Keratinocyte (primary cell): ENCODE measurements at regions not wholly inside any gene's neighbourhood (a gene's known extent, or its start where the extent isn't known, plus 50 kb on each side); places are given as distances from the start of the nearest gene placed in this dataset.

ENCODE experiments used
- DNase-seq: peaks from one replicate; pipeline ENCODE4 v3.0.0-alpha.2; 2011; ENCODE audit warnings: low read depth, missing footprints, low spot score
- FAIRE-seq: peaks from 2 replicates; lab custom pipeline; 2011; peaks lifted over from hg19 to GRCh38; lab: Jason Lieb, UNC
- H2AFZ ChIP-seq: 2 replicates; pipeline ENCODE4 v1.6.0; 2012; ENCODE audit warnings: low read length, control low read depth, inconsistent platforms; ENCODE audit not compliant: control insufficient read depth
- H3K27ac ChIP-seq: 2 replicates; pipeline ENCODE4 v1.5.1; 2011; ENCODE audit warnings: low read length; ENCODE audit not compliant: control insufficient read depth, insufficient read depth
- H3K27me3 ChIP-seq: 3 replicates; pipeline ENCODE4 v1.6.0; 2011; ENCODE audit warnings: low read length; ENCODE audit not compliant: control insufficient read depth, insufficient read depth; ENCODE audit errors: extremely low read depth
- H3K36me3 ChIP-seq, 2 experiments: 2 replicates in 1 of 2; 3 replicates in 1 of 2; pipeline ENCODE4 v1.5.1; 2011; ENCODE audit warnings: low read length in 2 of 2, mild to moderate bottlenecking in 1 of 2; ENCODE audit not compliant: control insufficient read depth in 2 of 2, insufficient read depth in 2 of 2; ENCODE audit errors: extremely low read depth in 1 of 2
- H3K4me1 ChIP-seq: 3 replicates; pipeline ENCODE4 v1.5.1; 2011; ENCODE audit warnings: low read length; ENCODE audit not compliant: control insufficient read depth, insufficient read depth; ENCODE audit errors: extremely low read depth
- H3K4me2 ChIP-seq: 3 replicates; pipeline ENCODE4 v1.6.0; 2011; ENCODE audit warnings: low read depth, low read length; ENCODE audit not compliant: control insufficient read depth, insufficient read depth; ENCODE audit errors: extremely low read depth
- H3K4me3 ChIP-seq, 3 experiments: fragments of 200-600 bp in 1 of 3; sonication (generic) in 1 of 3; 2 replicates in 2 of 3; 3 replicates in 1 of 3; pipeline ENCODE4 v1.5.1; 2011 to 2016; ENCODE audit warnings: low read length in 3 of 3, mild to moderate bottlenecking in 3 of 3, control low read depth in 2 of 3, inconsistent platforms in 1 of 3, low read depth in 1 of 3, mixed read lengths in 1 of 3, mixed run types in 1 of 3, moderate library complexity in 1 of 3; ENCODE audit not compliant: control insufficient read depth in 2 of 3, insufficient read depth in 2 of 3; ENCODE audit errors: extremely low read depth in 1 of 3
- H3K79me2 ChIP-seq: 2 replicates; pipeline ENCODE4 v1.6.0; 2012; ENCODE audit warnings: low read length; ENCODE audit not compliant: control insufficient read depth, insufficient read depth
- H3K9ac ChIP-seq: 3 replicates; pipeline ENCODE4 v1.6.0; 2011; ENCODE audit warnings: low read length; ENCODE audit not compliant: control insufficient read depth, insufficient read depth; ENCODE audit errors: extremely low read depth
- H3K9me1 ChIP-seq: 3 replicates; pipeline ENCODE4 v1.6.0; 2011; ENCODE audit warnings: low read length; ENCODE audit not compliant: control insufficient read depth, insufficient read depth; ENCODE audit errors: extremely low read depth
- H3K9me3 ChIP-seq: 2 replicates; pipeline ENCODE4 v1.5.1; 2012; ENCODE audit warnings: low read depth, low read length; ENCODE audit not compliant: control insufficient read depth
- H4K20me1 ChIP-seq: 3 replicates; pipeline ENCODE4 v1.6.0; 2011; ENCODE audit warnings: low read length; ENCODE audit not compliant: control insufficient read depth, insufficient read depth; ENCODE audit errors: extremely low read depth
- EZH2 ChIP-seq: IDR thresholded peaks from one replicate; pipeline ENCODE4 v1.6.1; 2012; ENCODE audit warnings: inconsistent platforms, mild to moderate bottlenecking, low read length, moderate library complexity
- dilution Hi-C: fragments of 300-500 bp; cut with MboI; formaldehyde crosslinking; loops from one replicate; pipeline ENCODE4 v1.7.0; 2020; ENCODE audit warnings: low sequenced_read_pairs; ENCODE audit not compliant: extremely low pct_ligation_motif_present
- TF ChIP-seq, protein P1 (sequence below), 3 experiments: IDR thresholded peaks in 1 of 3; conservative IDR thresholded peaks in 1 of 3; optimal IDR thresholded peaks in 1 of 3; 2 replicates in 2 of 3; 3 replicates in 1 of 3; pipeline versions ENCODE3 to v1.5.1; 2011; ENCODE audit warnings: low read length in 3 of 3, mild to moderate bottlenecking in 3 of 3, moderate library complexity in 2 of 3, control low read depth in 1 of 3, inconsistent platforms in 1 of 3; ENCODE audit not compliant: insufficient read depth in 2 of 3; ENCODE audit errors: extremely low read depth in 1 of 3

DNA sequence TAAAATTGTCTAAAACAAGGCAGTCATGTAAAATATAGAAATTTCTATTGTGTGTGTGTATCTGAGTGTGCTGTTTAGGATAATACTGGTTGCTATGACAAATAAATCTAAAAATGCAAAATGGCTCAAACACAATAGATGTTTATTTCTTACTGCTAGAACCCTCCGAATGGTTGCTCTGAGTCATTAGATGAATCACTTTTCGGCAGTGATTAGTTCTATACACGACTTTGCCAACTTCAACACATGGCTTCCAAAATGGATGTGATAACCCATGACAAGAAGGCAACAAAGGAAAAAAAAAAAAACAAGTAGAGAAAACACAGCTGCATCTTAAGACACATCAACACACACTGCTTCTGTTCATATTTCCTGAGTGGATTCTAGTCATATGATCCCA is 729.2 kb downstream of the AACS start:
- no peaks in the 10 kb centered on the region for H3K27me3 ChIP-seq
- no peak for DNase-seq
- dilution Hi-C loops = no loop called here
- peaks cover 5% of the 10 kb centered on the region for H3K9me3 ChIP-seq
- H3K79me2 ChIP-seq = no peaks in the 10 kb centered on the region
- H3K36me3 ChIP-seq = no peaks in the 10 kb centered on the region
- H4K20me1 ChIP-seq = no peaks in the 10 kb centered on the region
- H3K4me3 ChIP-seq = no peak overlapping the region
- H3K27ac ChIP-seq = no peak overlapping the region
- FAIRE-seq = no peak
- TF ChIP-seq EZH2 = no peak
- TF ChIP-seq, protein P1, sequence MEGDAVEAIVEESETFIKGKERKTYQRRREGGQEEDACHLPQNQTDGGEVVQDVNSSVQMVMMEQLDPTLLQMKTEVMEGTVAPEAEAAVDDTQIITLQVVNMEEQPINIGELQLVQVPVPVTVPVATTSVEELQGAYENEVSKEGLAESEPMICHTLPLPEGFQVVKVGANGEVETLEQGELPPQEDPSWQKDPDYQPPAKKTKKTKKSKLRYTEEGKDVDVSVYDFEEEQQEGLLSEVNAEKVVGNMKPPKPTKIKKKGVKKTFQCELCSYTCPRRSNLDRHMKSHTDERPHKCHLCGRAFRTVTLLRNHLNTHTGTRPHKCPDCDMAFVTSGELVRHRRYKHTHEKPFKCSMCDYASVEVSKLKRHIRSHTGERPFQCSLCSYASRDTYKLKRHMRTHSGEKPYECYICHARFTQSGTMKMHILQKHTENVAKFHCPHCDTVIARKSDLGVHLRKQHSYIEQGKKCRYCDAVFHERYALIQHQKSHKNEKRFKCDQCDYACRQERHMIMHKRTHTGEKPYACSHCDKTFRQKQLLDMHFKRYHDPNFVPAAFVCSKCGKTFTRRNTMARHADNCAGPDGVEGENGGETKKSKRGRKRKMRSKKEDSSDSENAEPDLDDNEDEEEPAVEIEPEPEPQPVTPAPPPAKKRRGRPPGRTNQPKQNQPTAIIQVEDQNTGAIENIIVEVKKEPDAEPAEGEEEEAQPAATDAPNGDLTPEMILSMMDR (optimal IDR thresholded peaks at IDR 0.05 in 1 of 3, IDR thresholded peaks at IDR 0.05 in 1 of 3, conservative IDR thresholded peaks at IDR 0.05 in 1 of 3; ENCODE audit: extremely low read depth in 1 of 3, insufficient read depth in 2 of 3, low read length in 3 of 3) = no peak
- H3K4me2 ChIP-seq = no peak overlapping the region
- H2AFZ ChIP-seq = no peak overlapping the region
- H3K9ac ChIP-seq = no peak overlapping the region
- no peaks in the 10 kb centered on the region for H3K4me1 ChIP-seq
- no peaks in the 10 kb centered on the region for H3K9me1 ChIP-seq

- Histone ChIP-seq H3K4me3 (no peak overlapping the region), H3K4me2 (no peak overlapping the region), H3K27me3 (no peaks in the 10 kb centered on the region), H3K36me3 (no peaks in the 10 kb centered on the region), H3K4me1 (no peaks in the 10 kb centered on the region), H3K79me2 (no peaks in the 10 kb centered on the region), H3K9me3 (peaks cover 3% of the 10 kb centered on the region), H2AFZ (no peak overlapping the region), H4K20me1 (no peaks in the 10 kb centered on the region), H3K9ac (no peak overlapping the region), H3K9me1 (no peaks in the 10 kb centered on the region), H3K27ac (no peak overlapping the region)
- no peak for DNase-seq
- dilution Hi-C loops = no loop called here
- no peak for FAIRE-seq
- no peak for TF ChIP-seq EZH2
- TF ChIP-seq, protein P1 (optimal IDR thresholded peaks at IDR 0.05 in 1 of 3, IDR thresholded peaks at IDR 0.05 in 1 of 3, conservative IDR thresholded peaks at IDR 0.05 in 1 of 3; ENCODE audit: extremely low read depth in 1 of 3, insufficient read depth in 2 of 3, low read length in 3 of 3) = no peak
These were observed 732.4 kb downstream of the AACS start for GRCh38 chr12:125797421-125798175.
